H1 (cell line): ENCODE measurements at regions not wholly inside any gene's neighbourhood (a gene's known extent, or its start where the extent isn't known, plus 50 kb on each side); places are given as distances from the start of the nearest gene placed in this dataset.

ENCODE experiments used
- CTCF ChIA-PET: fragments of 300-600 bp; sonication (Branson Sonifier 250); formaldehyde crosslinking; loops from one replicate; lab custom pipeline; 2021; ENCODE audit not compliant: partially characterized antibody; lab: Charles Lee
- POLR2A ChIA-PET: fragments of 300-600 bp; sonication (Branson Sonifier 250); formaldehyde crosslinking; loops from one replicate; lab custom pipeline; 2021; ENCODE audit warnings: inconsistent platforms; ENCODE audit not compliant: partially characterized antibody; lab: Charles Lee
- DNase-seq, 2 experiments: peaks; one replicate each; pipeline versions ENCODE4 v3.0.0 to v3.0.0-alpha.2; 2010 to 2022; ENCODE audit warnings: low spot score in 2 of 2, low read depth in 1 of 2, mixed read lengths in 1 of 2
- FAIRE-seq: peaks from 2 replicates; lab custom pipeline; 2011; peaks lifted over from hg19 to GRCh38; lab: Jason Lieb, UNC
- H2AFZ ChIP-seq: 2 replicates; pipeline ENCODE4 v1.8.1; 2012; ENCODE audit warnings: low read length, inconsistent platforms
- H2AK5ac ChIP-seq: 2 replicates; pipeline ENCODE4 v1.6.1; 2013; ENCODE audit warnings: low read depth, low read length
- H2BK120ac ChIP-seq: replicated peaks from 2 replicates; pipeline ENCODE3; 2013; ENCODE audit warnings: low read depth, low read length, inconsistent platforms
- H2BK12ac ChIP-seq: 2 replicates; pipeline ENCODE4 v1.6.1; 2013; ENCODE audit warnings: low read depth, low read length
- H2BK15ac ChIP-seq: 2 replicates; pipeline ENCODE4 v1.6.1; 2013; ENCODE audit warnings: low read length
- H2BK20ac ChIP-seq: 2 replicates; pipeline ENCODE4 v1.6.1; 2013; ENCODE audit warnings: low read length
- H2BK5ac ChIP-seq: 2 replicates; pipeline ENCODE4 v1.6.1; 2013; ENCODE audit warnings: low read depth, low read length
- H3K14ac ChIP-seq: 2 replicates; pipeline ENCODE4 v1.6.1; 2013; ENCODE audit warnings: inconsistent platforms; ENCODE audit not compliant: insufficient read length
- H3K18ac ChIP-seq: 2 replicates; pipeline ENCODE4 v1.6.1; 2013; ENCODE audit warnings: low read length; ENCODE audit errors: extremely low read depth
- H3K23ac ChIP-seq: 2 replicates; pipeline ENCODE4 v1.6.1; 2013; ENCODE audit warnings: inconsistent platforms; ENCODE audit not compliant: insufficient read length
- H3K23me2 ChIP-seq: 2 replicates; pipeline ENCODE4 v1.6.1; 2013; ENCODE audit warnings: low read depth, low read length
- H3K27ac ChIP-seq: 2 replicates; pipeline ENCODE4 v1.6.1; 2011; ENCODE audit warnings: low read depth, low read length, inconsistent platforms
- H3K27me3 ChIP-seq, 4 experiments: replicated peaks in 1 of 4; 1 replicate in 1 of 4; 2 replicates in 3 of 4; pipeline versions ENCODE4 v1.6.1 to v1.8.1; 2011 to 2013; ENCODE audit warnings: low read length in 3 of 4, mild to moderate bottlenecking in 3 of 4, inconsistent platforms in 2 of 4, mixed read lengths in 2 of 4, moderate library complexity in 1 of 4; ENCODE audit not compliant: control insufficient read depth in 3 of 4, insufficient read depth in 3 of 4; ENCODE audit errors: extremely low read depth in 1 of 4
- H3K36me3 ChIP-seq, 4 experiments: 2 replicates each; pipeline versions ENCODE4 v1.6.1 to v1.8.1; 2011 to 2013; ENCODE audit warnings: mild to moderate bottlenecking in 4 of 4, low read length in 3 of 4, moderate library complexity in 2 of 4, control low read depth in 1 of 4, inconsistent platforms in 1 of 4; ENCODE audit not compliant: insufficient read depth in 4 of 4, control insufficient read depth in 2 of 4
- H3K4ac ChIP-seq: replicated peaks from 2 replicates; pipeline ENCODE3; 2013; ENCODE audit warnings: low read length, low read depth, mixed read lengths, inconsistent platforms; ENCODE audit not compliant: insufficient read length
- H3K4me1 ChIP-seq, 4 experiments: replicated peaks in 1 of 4; 1 replicate in 1 of 4; 2 replicates in 3 of 4; pipeline versions ENCODE4 v1.6.1 to v1.8.1; 2011 to 2013; ENCODE audit warnings: low read length in 3 of 4, inconsistent platforms in 2 of 4, mixed read lengths in 1 of 4; ENCODE audit not compliant: insufficient read depth in 4 of 4, control insufficient read depth in 3 of 4
- H3K4me2 ChIP-seq, 2 experiments: 2 replicates each; pipeline versions ENCODE4 v1.6.1 to v1.8.1; 2011 to 2013; ENCODE audit warnings: low read depth in 2 of 2, low read length in 2 of 2, control low read depth in 1 of 2, inconsistent platforms in 1 of 2, mild to moderate bottlenecking in 1 of 2; ENCODE audit not compliant: insufficient read depth in 1 of 2
- H3K4me3 ChIP-seq, 4 experiments: fragments of 200-600, 300-600 bp in 1 of 4; sonication (generic), shearing (Covaris generic), sonication (Bioruptor Twin) in 1 of 4; 2 replicates each; pipeline versions ENCODE4 v1.5.1 to v1.8.1; 2011 to 2016; ENCODE audit warnings: low read length in 4 of 4, low read depth in 3 of 4, control low read depth in 2 of 4, inconsistent platforms in 2 of 4, mild to moderate bottlenecking in 2 of 4, mixed read lengths in 1 of 4, moderate library complexity in 1 of 4; ENCODE audit not compliant: insufficient read depth in 2 of 4; ENCODE audit errors: extremely low read depth in 1 of 4
- H3K56ac ChIP-seq: replicated peaks from 2 replicates; pipeline ENCODE3; 2013; ENCODE audit warnings: low read depth, mild to moderate bottlenecking, mixed read lengths, low read length, inconsistent platforms; ENCODE audit not compliant: insufficient read length
- H3K79me1 ChIP-seq: 2 replicates; pipeline ENCODE4 v1.6.1; 2013; ENCODE audit warnings: low read depth, low read length, control low read depth
- H3K79me2 ChIP-seq, 2 experiments: 2 replicates each; pipeline versions ENCODE4 v1.6.1 to v1.8.1; 2012 to 2013; ENCODE audit warnings: low read length in 2 of 2, mild to moderate bottlenecking in 2 of 2, inconsistent platforms in 1 of 2; ENCODE audit not compliant: insufficient read depth in 2 of 2, control insufficient read depth in 1 of 2
- H3K9ac ChIP-seq, 4 experiments: replicated peaks in 1 of 4; 1 replicate in 1 of 4; 2 replicates in 3 of 4; pipeline versions ENCODE4 v1.6.1 to v1.8.1; 2011 to 2013; ENCODE audit warnings: low read depth in 3 of 4, low read length in 3 of 4, control low read depth in 2 of 4, mild to moderate bottlenecking in 2 of 4, moderate library complexity in 2 of 4, inconsistent platforms in 1 of 4; ENCODE audit errors: extremely low read depth in 1 of 4
- H3K9me3 ChIP-seq, 2 experiments: 2 replicates each; pipeline versions ENCODE4 v1.6.1 to v1.8.1; 2012 to 2013; ENCODE audit warnings: mild to moderate bottlenecking in 2 of 2, moderate library complexity in 2 of 2, control low read depth in 1 of 2, inconsistent platforms in 1 of 2, low read depth in 1 of 2, low read length in 1 of 2, mixed read lengths in 1 of 2; ENCODE audit not compliant: insufficient read depth in 2 of 2
- H4K20me1 ChIP-seq, 2 experiments: replicated peaks in 1 of 2; 2 replicates each; pipeline versions ENCODE3 to v1.8.1; 2011 to 2013; ENCODE audit warnings: inconsistent platforms in 2 of 2, low read length in 2 of 2, mild to moderate bottlenecking in 1 of 2; ENCODE audit not compliant: insufficient read depth in 2 of 2, control insufficient read depth in 1 of 2
- H4K5ac ChIP-seq: 2 replicates; pipeline ENCODE4 v1.6.1; 2013; ENCODE audit warnings: low read length, low read depth, mixed read lengths, inconsistent platforms; ENCODE audit not compliant: insufficient read length
- H4K8ac ChIP-seq: 2 replicates; pipeline ENCODE4 v1.8.0; 2013; ENCODE audit warnings: mild to moderate bottlenecking, moderate library complexity, low read length, inconsistent platforms; ENCODE audit not compliant: insufficient read depth; ENCODE audit errors: extremely low read depth
- H4K91ac ChIP-seq: replicated peaks from 2 replicates; pipeline ENCODE3; 2013; ENCODE audit warnings: low read length, mixed read lengths, inconsistent platforms; ENCODE audit not compliant: insufficient read length
- BACH1 ChIP-seq: IDR thresholded peaks from 2 replicates; pipeline ENCODE4 v1.6.1; 2012; ENCODE audit warnings: low read length, improper control_type of control experiment
- BCL11A ChIP-seq, 2 experiments: IDR thresholded peaks; one replicate each; pipeline ENCODE4 v1.6.1; 2011; ENCODE audit warnings: low read depth in 2 of 2, low read length in 2 of 2, mild to moderate bottlenecking in 2 of 2
- BRCA1 ChIP-seq: IDR thresholded peaks from 2 replicates; pipeline ENCODE4 v1.6.1; 2012; ENCODE audit warnings: low read depth, low read length, improper control_type of control experiment
- CBX5 ChIP-seq: fragments of 300-800, 300-1000 bp; sonication (generic); IDR thresholded peaks from 2 replicates; pipeline ENCODE4 v1.7.1; 2016; ENCODE audit warnings: antibody characterized with exemption, low read length, low read depth
- EP300 ChIP-seq, 2 experiments: IDR thresholded peaks; 1 replicate in 1 of 2; 2 replicates in 1 of 2; pipeline ENCODE4 v1.6.1; 2011 to 2012; ENCODE audit warnings: low read depth in 2 of 2, low read length in 2 of 2, mild to moderate bottlenecking in 2 of 2, borderline replicate concordance in 1 of 2, inconsistent platforms in 1 of 2, moderate library complexity in 1 of 2
- EZH2 ChIP-seq: fragments of 200-600 bp; sonication (generic); IDR thresholded peaks from 2 replicates; pipeline ENCODE4 v1.7.1; 2012; ENCODE audit warnings: low read depth, mild to moderate bottlenecking, moderate library complexity, low read length, inconsistent platforms; ENCODE audit not compliant: severe bottlenecking
- GABPA ChIP-seq: IDR thresholded peaks from 2 replicates; pipeline ENCODE4 v1.6.1; 2011; ENCODE audit warnings: mild to moderate bottlenecking, low read length, moderate library complexity, borderline replicate concordance; ENCODE audit not compliant: insufficient read depth
- KDM4A ChIP-seq: IDR thresholded peaks from one replicate; pipeline ENCODE4 v1.7.1; 2012; ENCODE audit warnings: low read depth, mild to moderate bottlenecking, moderate library complexity, low read length, inconsistent platforms; ENCODE audit not compliant: severe bottlenecking
- MAFK ChIP-seq: IDR thresholded peaks from 2 replicates; pipeline ENCODE4 v1.6.1; 2012; ENCODE audit warnings: low read depth, mild to moderate bottlenecking, improper control_type of control experiment, low read length
- NANOG ChIP-seq: IDR thresholded peaks from 2 replicates; pipeline ENCODE4 v1.6.1; 2011; ENCODE audit warnings: low read length, low read depth, mild to moderate bottlenecking, inconsistent platforms; ENCODE audit not compliant: insufficient read depth, poor library complexity, severe bottlenecking
- PHF8 ChIP-seq: fragments of 200-600 bp; sonication (generic); conservative IDR thresholded peaks from 2 replicates; pipeline ENCODE4 v1.7.1; 2012; ENCODE audit warnings: low read depth, mild to moderate bottlenecking, inconsistent platforms, low read length, moderate library complexity
- POLR2A ChIP-seq, 2 experiments: IDR thresholded peaks; 1 replicate in 1 of 2; 2 replicates in 1 of 2; pipeline ENCODE4 v1.6.1; 2011; ENCODE audit warnings: low read depth in 2 of 2, low read length in 2 of 2, mild to moderate bottlenecking in 2 of 2; ENCODE audit errors: control extremely low read depth in 1 of 2
- SIN3A ChIP-seq, 2 experiments: IDR thresholded peaks in 1 of 2; conservative IDR thresholded peaks in 1 of 2; 2 replicates each; pipeline ENCODE4 v1.6.1; 2011 to 2012; ENCODE audit warnings: low read length in 2 of 2, improper control_type of control experiment in 1 of 2, low read depth in 1 of 2, mild to moderate bottlenecking in 1 of 2
- TBP ChIP-seq: IDR thresholded peaks from 2 replicates; pipeline ENCODE4 v1.6.1; 2011; ENCODE audit warnings: low read depth, low read length, improper control_type of control experiment
- WGBS, 2 experiments: shearing (Covaris generic) in 1 of 2; methylation state at CpG; one replicate each; pipeline versions ENCODE4 v1.1.6 to v1.1.7; 2013 to 2015; ENCODE audit warnings: low lambda C conversion rate in 2 of 2, mixed read lengths in 2 of 2, inconsistent platforms in 1 of 2, low coverage in 1 of 2, missing lambda C conversion rate in 1 of 2; ENCODE audit not compliant: insufficient replicate concordance in 2 of 2, insufficient coverage in 1 of 2, insufficient read length in 1 of 2; ENCODE audit errors: extremely low coverage in 1 of 2, missing lambda C conversion rate in 1 of 2; 5-methylcytosine and 5-hydroxymethylcytosine counted together
- TF ChIP-seq, protein P1 (sequence below): IDR thresholded peaks from 2 replicates; pipeline ENCODE4 v1.6.1; 2012; ENCODE audit warnings: inconsistent platforms

DNA sequence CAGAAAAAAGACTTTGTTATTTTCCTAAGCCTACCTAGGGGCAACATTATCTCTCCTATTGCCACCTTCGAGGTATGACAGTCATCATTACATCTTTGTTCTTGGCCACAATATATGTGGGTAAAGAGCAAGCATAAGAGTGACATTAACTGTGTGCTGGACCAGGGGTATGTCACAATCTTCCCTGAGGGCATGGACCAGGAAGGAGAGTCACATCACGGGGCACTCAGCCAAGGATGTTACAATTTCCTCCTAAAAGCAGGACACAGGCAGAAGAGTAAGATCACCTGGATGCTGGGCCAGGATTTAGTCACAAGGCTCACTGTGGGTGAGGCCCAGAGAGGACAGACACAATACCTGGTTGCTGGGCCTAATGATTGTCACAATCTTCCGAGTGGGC is 53.0 kb upstream of the ZNF728 start:
- 80% methylated on average over 3 of the region's 3 CpGs; no CpG with 5 or more reads in 1 of the 2 experiments for WGBS, 2 experiments
- TF ChIP-seq BCL11A (IDR thresholded peaks at IDR 0.05; ENCODE audit: low read depth in 2 of 2, low read length in 2 of 2) = no peak
- TF ChIP-seq, protein P1, sequence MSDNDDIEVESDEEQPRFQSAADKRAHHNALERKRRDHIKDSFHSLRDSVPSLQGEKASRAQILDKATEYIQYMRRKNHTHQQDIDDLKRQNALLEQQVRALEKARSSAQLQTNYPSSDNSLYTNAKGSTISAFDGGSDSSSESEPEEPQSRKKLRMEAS = no peak
- TF ChIP-seq MAFK = no peak
- TF ChIP-seq POLR2A (IDR thresholded peaks at IDR 0.05; ENCODE audit: control extremely low read depth in 1 of 2, low read depth in 2 of 2, low read length in 2 of 2) = no peak
- TF ChIP-seq EZH2 = no peak
- TF ChIP-seq GABPA = no peak
- TF ChIP-seq SIN3A (conservative IDR thresholded peaks at IDR 0.05 in 1 of 2, IDR thresholded peaks at IDR 0.05 in 1 of 2; ENCODE audit: low read depth in 1 of 2, low read length in 2 of 2) = no peak
- no peak for TF ChIP-seq PHF8
- no peak for TF ChIP-seq BRCA1
- TF ChIP-seq TBP = no peak
- TF ChIP-seq NANOG = no peak
- no peak for TF ChIP-seq EP300 (IDR thresholded peaks at IDR 0.05; ENCODE audit: borderline replicate concordance in 1 of 2, low read depth in 2 of 2, low read length in 2 of 2)
- TF ChIP-seq CBX5 = no peak
- no peak for TF ChIP-seq KDM4A
- TF ChIP-seq BACH1 = no peak

More for the DNA sequence above, 53.0 kb upstream of the ZNF728 start:
- no peaks in the 10 kb centered on the region for H3K79me2 ChIP-seq
- no peak overlapping the region for H2BK15ac ChIP-seq
- no peaks in the 10 kb centered on the region for H3K79me1 ChIP-seq
- no peak overlapping the region for H2AK5ac ChIP-seq
- no peak overlapping the region for H3K9ac ChIP-seq
- no peaks in the 10 kb centered on the region for H3K27me3 ChIP-seq
- no peaks in the 10 kb centered on the region for H3K4me1 ChIP-seq
- H3K56ac ChIP-seq = no peak overlapping the region
- POLR2A ChIA-PET = no interaction called here
- H3K27ac ChIP-seq = no peak overlapping the region
- H3K4ac ChIP-seq = no peak overlapping the region
- H3K23ac ChIP-seq = no peak overlapping the region
- no peak overlapping the region for H2AFZ ChIP-seq
- no peak overlapping the region for H4K8ac ChIP-seq
- no peak overlapping the region for H2BK12ac ChIP-seq
- DNase-seq (no peak), FAIRE-seq (no peak)
- H3K18ac ChIP-seq = no peak overlapping the region
- no peak overlapping the region for H2BK120ac ChIP-seq
- H2BK5ac ChIP-seq = no peak overlapping the region
- H3K36me3 ChIP-seq = no peaks in the 10 kb centered on the region
- H3K23me2 ChIP-seq = no peaks in the 10 kb centered on the region
- H3K14ac ChIP-seq = no peak overlapping the region
- no peaks in the 10 kb centered on the region for H4K20me1 ChIP-seq
- H4K5ac ChIP-seq = no peak overlapping the region
- no peak overlapping the region for H4K91ac ChIP-seq
- H3K4me2 ChIP-seq = no peak overlapping the region
- peaks cover 71 to 92% of the 10 kb centered on the region in 2 experiments for H3K9me3 ChIP-seq
- H2BK20ac ChIP-seq = no peak overlapping the region
- H3K4me3 ChIP-seq = no peak overlapping the region
- CTCF ChIA-PET = no interaction called here
